Mucosa of gallbladder (tissue), 1 donor: ENCODE measurements at regions not wholly inside any gene's neighbourhood (a gene's known extent, or its start where the extent isn't known, plus 50 kb on each side); places are given as distances from the start of the nearest gene placed in this dataset.
"Not testable (repeated sequence)": the region's sequence is repeated elsewhere in the genome, so short reads cannot be mapped to it uniquely, and the experiment has no call there.

Source experiments
- DNase-seq: peaks from one replicate; pipeline ENCODE4 v3.0.0-alpha.2; 2020; ENCODE audit warnings: low spot score
- donor health status: DM: no; HTN: no; CAD: no.

DNA sequence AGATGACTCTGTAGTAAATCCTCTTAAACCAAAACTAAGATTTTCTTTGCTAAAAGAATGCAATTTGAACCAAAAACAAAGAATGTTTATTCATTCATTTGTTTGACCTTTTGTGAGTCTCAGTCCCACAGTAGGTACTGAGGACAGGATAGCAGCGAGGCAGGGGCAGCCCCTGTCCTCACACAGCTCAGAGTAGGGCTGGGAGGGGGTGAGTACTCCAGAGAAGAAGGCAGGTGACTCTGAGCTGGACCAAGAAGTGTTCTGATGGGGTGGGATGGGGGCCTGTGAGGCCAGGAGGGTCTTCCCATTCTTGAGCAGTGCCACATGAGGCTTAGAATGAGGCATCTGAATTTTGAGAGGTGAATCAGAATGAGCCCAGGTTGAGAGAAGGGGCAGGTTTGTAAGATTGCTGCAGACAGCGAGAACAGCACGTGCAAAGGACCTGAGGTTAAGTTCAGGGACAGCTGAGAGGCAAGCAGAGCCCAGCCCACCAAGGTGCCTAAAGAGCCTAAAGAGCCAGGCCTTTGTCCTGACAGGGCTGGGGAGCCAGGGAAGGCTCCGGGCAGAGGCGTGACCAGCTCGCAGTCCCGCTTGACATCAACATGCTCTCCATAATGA lies 56.9 kb upstream of the CHST15 start:
- no peak for DNase-seq

DNA sequence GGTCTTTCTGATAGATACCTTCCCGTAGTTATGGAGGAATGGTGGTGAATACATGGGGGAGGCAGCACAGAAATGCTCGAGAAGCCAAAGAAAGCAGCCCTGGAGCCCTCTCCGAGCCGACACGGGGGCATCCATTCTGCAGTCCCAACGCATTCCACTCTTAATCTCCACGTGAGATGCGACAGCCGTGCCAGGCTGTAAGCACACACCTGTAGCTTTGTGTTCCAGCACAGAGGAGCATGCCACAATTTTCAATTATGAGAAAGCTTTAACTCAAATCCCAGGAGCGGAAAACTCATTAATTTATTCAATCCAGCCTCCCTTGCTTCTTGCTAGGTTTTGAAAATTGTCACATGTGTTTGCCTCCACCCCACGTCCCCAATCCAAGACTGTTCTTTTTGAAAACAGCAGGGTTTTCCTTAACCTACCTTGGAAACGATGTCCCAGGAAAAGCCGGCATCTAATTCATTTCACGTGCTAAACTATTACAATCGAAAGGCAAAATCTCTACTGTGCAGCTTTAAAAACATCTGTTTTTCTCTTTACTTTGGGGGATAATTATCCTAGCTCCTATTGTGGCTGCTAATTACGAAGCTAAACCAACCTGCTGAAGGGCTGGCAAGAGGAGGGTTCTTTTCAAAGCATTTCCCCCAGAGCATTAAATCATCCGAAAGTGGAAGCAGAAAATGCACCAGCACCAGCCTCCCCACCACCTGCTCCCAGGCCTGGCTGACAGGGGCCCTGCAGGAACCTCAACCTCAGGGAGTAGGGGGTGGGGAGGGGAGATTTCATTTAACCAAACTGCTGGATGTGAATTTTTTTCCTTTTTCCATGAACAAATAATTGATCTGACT lies 56.0 kb upstream of the CHST15 start:
- DNase-seq: no peak

DNA sequence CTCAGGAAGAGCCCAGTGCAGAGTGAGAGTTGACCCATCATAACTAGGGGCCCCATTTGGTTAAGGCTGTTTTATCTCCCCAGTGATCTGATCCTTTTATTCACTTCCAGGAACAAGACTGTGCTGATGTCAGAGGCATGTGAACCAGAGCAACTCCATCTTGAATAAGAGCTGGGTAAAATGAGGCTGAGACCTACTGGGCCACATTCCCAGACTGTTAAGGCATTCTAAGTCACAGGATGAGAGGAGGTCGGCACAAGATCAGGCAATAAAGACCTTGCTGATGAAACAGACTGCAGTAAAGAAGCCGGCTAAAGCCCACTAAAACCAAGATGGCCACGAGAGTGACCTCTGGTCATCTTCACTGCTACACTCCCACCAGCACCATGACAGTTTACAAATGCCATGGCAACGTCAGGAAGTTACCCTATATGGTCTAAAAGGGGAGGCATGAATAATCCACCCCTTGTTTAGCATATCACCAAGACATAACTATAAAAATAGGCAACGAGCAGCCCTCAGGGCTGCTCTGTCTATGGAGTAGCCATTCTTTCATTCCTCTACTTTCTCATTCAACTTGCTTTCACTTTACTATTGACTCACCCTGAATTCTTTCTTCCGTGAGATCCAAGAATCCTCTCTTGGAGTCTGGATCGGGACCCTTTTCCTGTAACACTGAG lies 55.3 kb upstream of the CHST15 start:
- DNase-seq: not testable (repeated sequence)

DNA sequence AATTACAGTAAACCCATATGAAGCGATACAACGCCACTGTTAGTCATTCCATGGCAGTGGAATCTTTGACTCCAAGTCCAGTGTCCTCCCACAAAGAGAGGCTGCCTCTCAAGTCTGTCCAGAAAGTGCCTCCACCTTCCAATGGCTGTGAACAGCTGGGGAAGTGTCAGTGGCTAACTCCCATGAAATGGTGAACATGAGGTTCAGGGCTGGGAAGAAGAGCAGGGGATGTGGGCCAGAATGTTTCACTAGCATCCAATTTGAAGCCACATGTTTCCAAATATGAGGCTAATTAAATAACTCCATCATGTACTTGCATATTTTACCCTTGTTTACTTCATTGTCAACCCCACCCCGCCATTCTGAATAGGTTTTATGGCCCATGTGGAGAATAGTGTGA lies 53.1 kb upstream of the CHST15 start:
- DNase-seq: no peak

DNA sequence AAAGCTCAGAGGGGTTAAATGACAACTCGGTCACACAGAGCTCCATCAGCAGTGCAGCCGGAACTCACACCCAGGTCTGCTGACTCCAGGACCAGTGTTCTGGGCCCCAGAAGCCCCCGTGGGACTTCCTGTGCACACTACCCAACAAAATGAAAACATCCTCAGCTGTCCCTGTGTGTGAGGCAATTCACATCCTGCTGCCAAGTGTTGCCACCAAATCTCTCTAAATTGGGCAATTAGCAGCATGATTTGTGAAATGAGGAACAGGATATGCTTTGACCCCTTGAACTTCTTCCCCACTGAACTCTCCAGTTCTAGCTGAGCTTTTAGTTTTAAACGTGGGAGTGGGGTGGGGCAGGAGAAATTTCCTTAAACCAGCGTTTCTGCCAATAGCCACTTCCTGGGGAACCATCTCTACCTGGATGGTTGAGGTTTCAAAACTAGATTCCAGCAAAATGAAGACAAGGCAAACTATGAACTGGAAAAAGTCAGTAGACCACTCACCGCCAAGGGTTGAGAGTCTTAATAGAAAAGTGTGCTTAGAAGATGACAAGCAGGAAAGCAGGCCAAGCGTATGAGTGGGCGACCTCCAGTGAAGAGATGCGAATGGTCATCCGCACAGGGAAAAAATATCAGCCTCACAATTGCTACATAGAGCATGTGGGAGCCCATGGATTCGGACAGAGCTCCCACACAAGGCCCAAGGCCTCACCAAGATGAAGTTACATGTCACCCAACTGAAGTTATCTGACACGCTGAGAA lies 51.9 kb upstream of the CHST15 start:
- peak; percentile 53 for DNase-seq

GRCh38 chr10:124144536-124144935 lies 51.1 kb upstream of the CHST15 start:
- DNase-seq: no peak

- no peak for DNase-seq
These were observed 50.3 kb upstream of the CHST15 start for GRCh38 chr10:124143721-124144120.
